ENCODE measurements at regions not wholly inside any gene's neighbourhood (a gene's known extent, or its start where the extent isn't known, plus 50 kb on each side); places are given as distances from the start of the nearest gene placed in this dataset.

DNA sequence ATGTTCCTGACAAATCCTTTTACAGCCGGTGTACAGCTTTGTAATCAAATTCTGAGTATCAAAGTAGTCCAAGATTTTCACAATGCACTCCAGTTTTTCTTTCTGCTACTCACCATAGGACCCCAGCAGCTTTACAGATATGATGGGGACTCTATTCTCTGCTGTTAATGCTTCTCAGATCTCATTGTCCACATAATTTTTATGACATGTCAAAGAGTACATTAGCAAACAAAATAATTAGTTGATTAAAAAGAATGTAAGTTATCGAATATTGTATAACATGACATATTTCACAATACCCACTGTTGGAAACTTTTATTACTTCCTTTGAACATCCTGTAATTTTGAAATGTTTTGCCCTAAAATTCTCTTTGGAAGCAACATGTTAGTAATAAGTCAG is 81.4 kb upstream of the KIAA1217 start:
- Histone ChIP-seq H3K27me3 (ENCODE audit: low read length) (no peaks in the 10 kb centered on the region), H2AFZ (ENCODE audit: low read length) (no peak overlapping the region), H3K27ac (ENCODE audit: low read length) (no peak overlapping the region), H3K36me3 (ENCODE audit: insufficient read depth, low read length) (no peaks in the 10 kb centered on the region), H3K4me1 (ENCODE audit: low read length) (no peaks in the 10 kb centered on the region), H3K9ac (ENCODE audit: low read length) (no peak overlapping the region), H3K79me2 (ENCODE audit: low read length) (no peaks in the 10 kb centered on the region), H3K4me3 (ENCODE audit: low read length) (no peak overlapping the region), H3K9me2 (replicated peaks; ENCODE audit: insufficient read depth, low read length) (no peaks in the 10 kb centered on the region), H3K4me2 (ENCODE audit: low read depth, low read length, poor library complexity, severe bottlenecking) (no peak overlapping the region), H4K20me1 (ENCODE audit: insufficient read depth, low read depth, low read length) (no peaks in the 10 kb centered on the region), H3K9me3 (ENCODE audit: low read length) (peaks cover 29% of the 10 kb centered on the region)
- no peak for DNase-seq

DNA sequence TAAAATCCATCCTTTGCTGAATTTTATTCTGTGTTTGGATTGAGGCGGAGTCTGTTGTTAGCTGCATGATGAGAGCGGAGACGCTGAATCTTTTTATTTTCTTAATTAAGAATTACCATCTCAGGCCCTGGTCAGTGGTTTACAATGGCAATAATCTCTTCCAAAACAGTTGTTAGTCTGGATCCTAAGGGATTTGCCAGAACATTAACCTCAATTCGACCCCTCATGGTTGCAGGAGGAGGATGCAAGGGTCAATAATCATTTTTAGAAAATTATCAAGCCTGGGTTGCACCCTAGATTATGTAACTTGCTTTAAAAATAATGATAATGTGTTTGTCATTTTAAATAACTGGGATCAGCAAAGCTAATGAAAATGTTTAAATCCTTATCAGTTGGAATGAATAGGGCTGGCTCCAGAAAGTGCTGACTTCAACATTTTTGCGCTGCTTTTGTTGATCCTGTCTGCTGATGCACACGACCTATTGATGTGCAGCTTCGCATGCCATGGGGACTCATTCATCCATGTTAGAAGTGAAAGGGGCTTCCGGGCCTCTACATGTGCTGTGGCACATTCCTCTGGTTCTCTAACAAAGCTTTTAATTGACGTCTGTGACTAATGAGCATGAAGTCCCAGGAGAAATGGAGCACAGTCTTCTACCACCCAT is 80.7 kb upstream of the KIAA1217 start:
- H3K36me3 ChIP-seq (ENCODE audit: insufficient read depth, low read length) = no peaks in the 10 kb centered on the region
- no peaks in the 10 kb centered on the region for H4K20me1 ChIP-seq (ENCODE audit: insufficient read depth, low read depth, low read length)
- no peak overlapping the region for H2AFZ ChIP-seq (ENCODE audit: low read length)
- H3K4me3 ChIP-seq (ENCODE audit: low read length) = no peak overlapping the region
- H3K9ac ChIP-seq (ENCODE audit: low read length) = no peak overlapping the region
- H3K4me1 ChIP-seq (ENCODE audit: low read length) = no peaks in the 10 kb centered on the region
- peaks cover 29% of the 10 kb centered on the region for H3K9me3 ChIP-seq (ENCODE audit: low read length)
- H3K27me3 ChIP-seq (ENCODE audit: low read length) = no peaks in the 10 kb centered on the region
- no peak for DNase-seq
- H3K27ac ChIP-seq (ENCODE audit: low read length) = no peak overlapping the region
- H3K9me2 ChIP-seq (replicated peaks; ENCODE audit: insufficient read depth, low read length) = no peaks in the 10 kb centered on the region
- H3K4me2 ChIP-seq (ENCODE audit: low read depth, low read length, poor library complexity, severe bottlenecking) = no peak overlapping the region
- no peaks in the 10 kb centered on the region for H3K79me2 ChIP-seq (ENCODE audit: low read length)

GRCh38 chr10:24132741-24133140 is 76.2 kb upstream of the KIAA1217 start:
- no peaks in the 10 kb centered on the region for H3K9me2 ChIP-seq (replicated peaks; ENCODE audit: insufficient read depth, low read length)
- no peak overlapping the region for H3K9ac ChIP-seq (ENCODE audit: low read length)
- H3K4me2 ChIP-seq (ENCODE audit: low read depth, low read length, poor library complexity, severe bottlenecking) = no peak overlapping the region
- no peaks in the 10 kb centered on the region for H3K36me3 ChIP-seq (ENCODE audit: insufficient read depth, low read length)
- H3K4me3 ChIP-seq (ENCODE audit: low read length) = no peak overlapping the region
- no peaks in the 10 kb centered on the region for H4K20me1 ChIP-seq (ENCODE audit: insufficient read depth, low read depth, low read length)
- no peaks in the 10 kb centered on the region for H3K27me3 ChIP-seq (ENCODE audit: low read length)
- H3K9me3 ChIP-seq (ENCODE audit: low read length) = peaks cover 34% of the 10 kb centered on the region
- no peaks in the 10 kb centered on the region for H3K4me1 ChIP-seq (ENCODE audit: low read length)
- H3K27ac ChIP-seq (ENCODE audit: low read length) = no peak overlapping the region
- no peaks in the 10 kb centered on the region for H3K79me2 ChIP-seq (ENCODE audit: low read length)
- DNase-seq = no peak
- H2AFZ ChIP-seq (ENCODE audit: low read length) = no peak overlapping the region

- Histone ChIP-seq H3K9ac (ENCODE audit: low read length) (no peak overlapping the region), H3K27me3 (ENCODE audit: low read length) (no peaks in the 10 kb centered on the region), H3K4me1 (ENCODE audit: low read length) (no peaks in the 10 kb centered on the region), H3K79me2 (ENCODE audit: low read length) (no peaks in the 10 kb centered on the region), H4K20me1 (ENCODE audit: insufficient read depth, low read depth, low read length) (no peaks in the 10 kb centered on the region), H2AFZ (ENCODE audit: low read length) (no peak overlapping the region), H3K27ac (ENCODE audit: low read length) (no peak overlapping the region), H3K4me2 (ENCODE audit: low read depth, low read length, poor library complexity, severe bottlenecking) (no peak overlapping the region), H3K36me3 (ENCODE audit: insufficient read depth, low read length) (no peaks in the 10 kb centered on the region), H3K4me3 (ENCODE audit: low read length) (no peak overlapping the region), H3K9me3 (ENCODE audit: low read length) (peaks cover 31% of the 10 kb centered on the region), H3K9me2 (replicated peaks; ENCODE audit: insufficient read depth, low read length) (no peaks in the 10 kb centered on the region)
- DNase-seq = no peak
Observed at GRCh38 chr10:24133835-24134234, 75.1 kb upstream of the KIAA1217 start.

DNA sequence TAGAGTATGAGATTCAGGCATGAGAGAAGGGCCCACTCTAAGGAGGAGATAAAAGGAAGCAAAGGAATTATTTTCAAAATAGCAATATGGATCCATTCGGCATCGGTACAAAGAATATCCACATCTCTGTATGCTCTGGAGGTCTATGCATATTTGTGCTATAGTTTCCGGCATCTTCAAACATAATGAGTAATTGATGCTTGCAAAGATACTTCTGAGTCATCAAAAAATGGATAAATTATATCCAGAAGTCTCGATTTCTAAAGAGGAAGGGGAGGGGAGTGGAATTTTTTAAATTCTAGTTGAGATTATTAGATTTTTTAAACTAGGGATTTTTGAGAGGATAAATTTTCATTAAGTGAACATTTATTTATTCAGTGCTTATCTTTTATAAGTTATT is 72.9 kb upstream of the KIAA1217 start:
- no peaks in the 10 kb centered on the region for H3K4me1 ChIP-seq (ENCODE audit: low read length)
- no peak overlapping the region for H3K4me3 ChIP-seq (ENCODE audit: low read length)
- no peak for DNase-seq
- no peak overlapping the region for H2AFZ ChIP-seq (ENCODE audit: low read length)
- H3K9me2 ChIP-seq (replicated peaks; ENCODE audit: insufficient read depth, low read length) = no peaks in the 10 kb centered on the region
- no peak overlapping the region for H3K4me2 ChIP-seq (ENCODE audit: low read depth, low read length, poor library complexity, severe bottlenecking)
- peaks cover 24% of the 10 kb centered on the region for H3K9me3 ChIP-seq (ENCODE audit: low read length)
- no peaks in the 10 kb centered on the region for H3K79me2 ChIP-seq (ENCODE audit: low read length)
- H3K9ac ChIP-seq (ENCODE audit: low read length) = no peak overlapping the region
- no peaks in the 10 kb centered on the region for H3K36me3 ChIP-seq (ENCODE audit: insufficient read depth, low read length)
- no peak overlapping the region for H3K27ac ChIP-seq (ENCODE audit: low read length)
- no peaks in the 10 kb centered on the region for H4K20me1 ChIP-seq (ENCODE audit: insufficient read depth, low read depth, low read length)
- no peaks in the 10 kb centered on the region for H3K27me3 ChIP-seq (ENCODE audit: low read length)

GRCh38 chr10:24147321-24147720 is 61.6 kb upstream of the KIAA1217 start:
- H4K20me1 ChIP-seq (ENCODE audit: insufficient read depth, low read depth, low read length) = no peaks in the 10 kb centered on the region
- H3K4me1 ChIP-seq (ENCODE audit: low read length) = no peaks in the 10 kb centered on the region
- no peak overlapping the region for H3K4me3 ChIP-seq (ENCODE audit: low read length)
- H3K27me3 ChIP-seq (ENCODE audit: low read length) = no peaks in the 10 kb centered on the region
- no peak overlapping the region for H3K27ac ChIP-seq (ENCODE audit: low read length)
- H3K9me2 ChIP-seq (replicated peaks; ENCODE audit: insufficient read depth, low read length) = no peaks in the 10 kb centered on the region
- peaks cover 12% of the 10 kb centered on the region for H3K9me3 ChIP-seq (ENCODE audit: low read length)
- H3K9ac ChIP-seq (ENCODE audit: low read length) = no peak overlapping the region
- no peaks in the 10 kb centered on the region for H3K36me3 ChIP-seq (ENCODE audit: insufficient read depth, low read length)
- no peak overlapping the region for H3K4me2 ChIP-seq (ENCODE audit: low read depth, low read length, poor library complexity, severe bottlenecking)
- H3K79me2 ChIP-seq (ENCODE audit: low read length) = no peaks in the 10 kb centered on the region
- no peak for DNase-seq
- no peak overlapping the region for H2AFZ ChIP-seq (ENCODE audit: low read length)

- no peak for DNase-seq
- no peaks in the 10 kb centered on the region for H3K4me1 ChIP-seq (ENCODE audit: low read length)
Observed at GRCh38 chr10:24149640-24150039, 59.3 kb upstream of the KIAA1217 start.

GRCh38 chr10:24150853-24151252 is 58.1 kb upstream of the KIAA1217 start:
- Histone ChIP-seq H3K9me2 (replicated peaks; ENCODE audit: insufficient read depth, low read length) (no peaks in the 10 kb centered on the region), H3K9ac (ENCODE audit: low read length) (no peak overlapping the region), H3K79me2 (ENCODE audit: low read length) (no peaks in the 10 kb centered on the region), H2AFZ (ENCODE audit: low read length) (no peak overlapping the region), H3K36me3 (ENCODE audit: insufficient read depth, low read length) (no peaks in the 10 kb centered on the region), H3K27me3 (ENCODE audit: low read length) (no peaks in the 10 kb centered on the region), H3K4me1 (ENCODE audit: low read length) (no peaks in the 10 kb centered on the region), H3K27ac (ENCODE audit: low read length) (no peak overlapping the region), H3K4me2 (ENCODE audit: low read depth, low read length, poor library complexity, severe bottlenecking) (no peak overlapping the region), H4K20me1 (ENCODE audit: insufficient read depth, low read depth, low read length) (no peaks in the 10 kb centered on the region), H3K4me3 (ENCODE audit: low read length) (no peak overlapping the region), H3K9me3 (ENCODE audit: low read length) (peaks cover 12% of the 10 kb centered on the region)
- DNase-seq = no peak

More at GRCh38 chr10:24149640-24150039, 59.3 kb upstream of the KIAA1217 start:
- H3K79me2 ChIP-seq (ENCODE audit: low read length) = no peaks in the 10 kb centered on the region
- H3K36me3 ChIP-seq (ENCODE audit: insufficient read depth, low read length) = no peaks in the 10 kb centered on the region
- no peak overlapping the region for H3K27ac ChIP-seq (ENCODE audit: low read length)
- no peak overlapping the region for H3K4me2 ChIP-seq (ENCODE audit: low read depth, low read length, poor library complexity, severe bottlenecking)
- H3K9me2 ChIP-seq (replicated peaks; ENCODE audit: insufficient read depth, low read length) = no peaks in the 10 kb centered on the region
- no peak overlapping the region for H2AFZ ChIP-seq (ENCODE audit: low read length)
- no peak overlapping the region for H3K4me3 ChIP-seq (ENCODE audit: low read length)
- peaks cover 12% of the 10 kb centered on the region for H3K9me3 ChIP-seq (ENCODE audit: low read length)
- H3K9ac ChIP-seq (ENCODE audit: low read length) = no peak overlapping the region
- no peaks in the 10 kb centered on the region for H4K20me1 ChIP-seq (ENCODE audit: insufficient read depth, low read depth, low read length)
- H3K27me3 ChIP-seq (ENCODE audit: low read length) = no peaks in the 10 kb centered on the region

Measured in Karpas-422 (cell line).